WERI-Rb-1 (cell line): ENCODE measurements at regions not wholly inside any gene's neighbourhood (a gene's known extent, or its start where the extent isn't known, plus 50 kb on each side); places are given as distances from the start of the nearest gene placed in this dataset.
"Not testable (repeated sequence)": the region's sequence is repeated elsewhere in the genome, so short reads cannot be mapped to it uniquely, and the experiment has no call there.

Experiments
- DNase-seq: peaks from one replicate; pipeline ENCODE4 v3.0.0-alpha.2; 2020
- H3K27ac ChIP-seq: fragments of 250-450 bp; sonication (Bioruptor Pico); 2 replicates; pipeline ENCODE4 v1.5.1; 2020; ENCODE audit warnings: mild to moderate bottlenecking, moderate library complexity
- H3K27me3 ChIP-seq: fragments of 250-450 bp; sonication (Bioruptor Pico); 2 replicates; pipeline ENCODE4 v1.5.1; 2021; ENCODE audit warnings: mild to moderate bottlenecking, low read depth, moderate library complexity; ENCODE audit not compliant: insufficient read depth, severe bottlenecking
- H3K36me3 ChIP-seq: fragments of 250-450 bp; sonication (Bioruptor Pico); 2 replicates; pipeline ENCODE4 v1.5.1; 2020; ENCODE audit warnings: mild to moderate bottlenecking, moderate library complexity
- H3K4me3 ChIP-seq: 2 replicates; pipeline ENCODE4 v1.5.1; 2011; ENCODE audit warnings: low read depth, mild to moderate bottlenecking, control low read depth, low read length
- H3K9me3 ChIP-seq: fragments of 250-450 bp; sonication (Bioruptor Pico); 2 replicates; pipeline ENCODE4 v1.5.1; 2021; ENCODE audit warnings: mild to moderate bottlenecking, moderate library complexity; ENCODE audit not compliant: severe bottlenecking
- TF ChIP-seq, protein P1 (sequence below): IDR thresholded peaks from 2 replicates; pipeline ENCODE4 v1.5.1; 2011; ENCODE audit warnings: low read depth, mild to moderate bottlenecking, control low read depth, inconsistent platforms, low read length

DNA sequence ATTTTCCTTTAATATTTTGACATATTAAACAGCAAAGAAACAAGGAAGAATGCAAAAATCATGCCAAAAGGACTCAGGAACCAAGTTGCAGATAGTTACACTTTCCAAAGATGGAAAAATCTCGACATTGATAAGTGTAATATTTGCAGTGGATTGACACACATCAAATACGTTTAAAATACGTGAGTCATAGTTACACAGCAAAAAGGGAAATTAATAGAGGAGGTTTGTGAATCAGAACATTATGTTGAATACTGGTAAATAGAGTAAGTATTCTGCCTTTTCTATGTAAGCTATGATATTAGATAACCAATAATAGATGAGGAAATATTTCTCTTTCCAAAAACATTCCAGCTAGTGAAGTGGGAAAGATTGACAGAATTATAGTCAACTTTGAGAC is 1761.3 kb upstream of the IGFBP7 start:
- Histone ChIP-seq H3K27me3 (no peaks in the 10 kb centered on the region), H3K4me3 (no peak overlapping the region), H3K36me3 (no peaks in the 10 kb centered on the region), H3K27ac (no peak overlapping the region), H3K9me3 (no peaks in the 10 kb centered on the region)
- TF ChIP-seq, protein P1, sequence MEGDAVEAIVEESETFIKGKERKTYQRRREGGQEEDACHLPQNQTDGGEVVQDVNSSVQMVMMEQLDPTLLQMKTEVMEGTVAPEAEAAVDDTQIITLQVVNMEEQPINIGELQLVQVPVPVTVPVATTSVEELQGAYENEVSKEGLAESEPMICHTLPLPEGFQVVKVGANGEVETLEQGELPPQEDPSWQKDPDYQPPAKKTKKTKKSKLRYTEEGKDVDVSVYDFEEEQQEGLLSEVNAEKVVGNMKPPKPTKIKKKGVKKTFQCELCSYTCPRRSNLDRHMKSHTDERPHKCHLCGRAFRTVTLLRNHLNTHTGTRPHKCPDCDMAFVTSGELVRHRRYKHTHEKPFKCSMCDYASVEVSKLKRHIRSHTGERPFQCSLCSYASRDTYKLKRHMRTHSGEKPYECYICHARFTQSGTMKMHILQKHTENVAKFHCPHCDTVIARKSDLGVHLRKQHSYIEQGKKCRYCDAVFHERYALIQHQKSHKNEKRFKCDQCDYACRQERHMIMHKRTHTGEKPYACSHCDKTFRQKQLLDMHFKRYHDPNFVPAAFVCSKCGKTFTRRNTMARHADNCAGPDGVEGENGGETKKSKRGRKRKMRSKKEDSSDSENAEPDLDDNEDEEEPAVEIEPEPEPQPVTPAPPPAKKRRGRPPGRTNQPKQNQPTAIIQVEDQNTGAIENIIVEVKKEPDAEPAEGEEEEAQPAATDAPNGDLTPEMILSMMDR: no peak
- DNase-seq: no peak

DNA sequence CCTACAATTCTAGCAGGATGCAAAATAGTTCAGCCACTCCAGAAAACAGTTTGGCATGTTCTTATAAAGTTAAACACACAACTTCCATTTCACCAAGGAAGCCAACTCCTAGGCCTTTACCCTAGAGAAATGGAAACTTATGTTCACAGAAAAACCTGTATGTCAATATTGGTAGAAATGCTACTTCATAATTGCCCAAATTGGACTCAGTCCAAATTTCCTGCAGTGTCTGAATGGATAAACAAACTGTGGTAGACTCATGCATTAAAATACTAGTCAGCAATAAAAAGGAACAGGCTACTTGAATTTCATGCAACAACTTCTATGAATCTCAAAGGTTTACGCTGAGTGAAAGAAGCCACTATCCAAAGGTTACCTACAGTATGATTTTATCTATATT is 1738.8 kb upstream of the IGFBP7 start:
- H3K4me3 ChIP-seq: no peak overlapping the region
- H3K9me3 ChIP-seq: no peaks in the 10 kb centered on the region
- no peak overlapping the region for H3K27ac ChIP-seq
- TF ChIP-seq, protein P1: no peak
- no peaks in the 10 kb centered on the region for H3K36me3 ChIP-seq
- no peak for DNase-seq
- H3K27me3 ChIP-seq: no peaks in the 10 kb centered on the region

DNA sequence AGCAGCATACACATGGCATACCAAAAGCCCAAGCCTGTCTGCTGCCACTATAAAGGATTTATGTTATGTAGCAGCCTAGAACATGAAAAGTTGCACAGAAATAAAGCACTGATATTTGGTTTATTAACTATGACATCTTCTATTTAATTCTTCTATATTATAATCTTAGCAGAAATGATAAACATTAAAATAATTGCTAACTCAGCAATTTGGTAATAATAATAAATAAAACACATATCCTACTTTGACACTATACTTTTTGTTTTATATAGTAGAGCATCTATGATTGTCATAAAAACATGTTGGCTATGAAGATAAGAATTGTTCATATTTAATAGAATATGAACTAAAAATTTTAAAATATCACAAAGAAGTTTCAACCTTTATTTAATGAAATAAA is 1733.3 kb upstream of the IGFBP7 start:
- H3K36me3 ChIP-seq: no peaks in the 10 kb centered on the region
- DNase-seq: no peak
- no peaks in the 10 kb centered on the region for H3K9me3 ChIP-seq
- H3K27ac ChIP-seq: no peak overlapping the region
- TF ChIP-seq, protein P1: no peak
- H3K4me3 ChIP-seq: no peak overlapping the region
- H3K27me3 ChIP-seq: no peaks in the 10 kb centered on the region

DNA sequence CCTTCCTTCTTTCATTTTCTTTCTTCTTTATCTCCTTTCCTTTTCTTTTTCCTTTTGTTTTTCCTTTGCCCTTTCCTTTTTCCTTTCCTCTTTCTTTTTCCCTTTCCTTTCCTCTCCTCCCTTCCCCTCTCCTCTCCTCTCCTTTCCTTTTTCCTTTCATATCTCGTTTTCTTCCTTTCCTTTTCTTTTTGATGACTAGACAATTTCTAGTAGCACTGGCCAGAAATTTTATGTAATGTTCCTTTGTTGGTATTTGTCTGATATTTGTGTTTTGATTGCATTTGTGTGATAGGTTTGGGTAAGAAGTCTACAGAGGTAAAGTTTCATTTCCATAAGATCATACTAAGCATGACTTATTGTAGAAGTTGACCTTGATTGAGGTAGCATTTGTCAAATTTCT is 1722.9 kb upstream of the IGFBP7 start:
- TF ChIP-seq, protein P1: no peak
- DNase-seq: no peak
- Histone ChIP-seq H3K4me3 (no peak overlapping the region), H3K36me3 (no peaks in the 10 kb centered on the region), H3K27me3 (no peaks in the 10 kb centered on the region), H3K27ac (no peak overlapping the region), H3K9me3 (no peaks in the 10 kb centered on the region)

DNA sequence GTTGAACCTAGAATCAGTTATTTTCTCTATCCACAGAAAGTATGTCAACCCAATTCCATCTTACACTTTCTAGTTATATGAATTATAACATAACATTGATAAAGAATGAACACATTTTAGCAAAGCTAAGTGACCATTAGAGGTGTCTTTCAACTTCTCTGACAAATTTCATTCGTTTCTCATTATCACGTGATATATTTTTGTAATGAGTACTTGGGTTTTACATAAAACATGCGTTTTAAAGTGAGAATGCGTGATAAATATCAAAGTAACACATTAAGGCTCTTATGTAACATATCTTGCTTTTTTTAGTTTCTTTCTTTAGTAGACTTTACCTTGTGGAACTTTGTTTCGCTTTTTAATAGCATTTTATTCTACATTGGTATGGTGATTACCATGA is 1715.1 kb upstream of the IGFBP7 start:
- no peak overlapping the region for H3K27ac ChIP-seq

DNA sequence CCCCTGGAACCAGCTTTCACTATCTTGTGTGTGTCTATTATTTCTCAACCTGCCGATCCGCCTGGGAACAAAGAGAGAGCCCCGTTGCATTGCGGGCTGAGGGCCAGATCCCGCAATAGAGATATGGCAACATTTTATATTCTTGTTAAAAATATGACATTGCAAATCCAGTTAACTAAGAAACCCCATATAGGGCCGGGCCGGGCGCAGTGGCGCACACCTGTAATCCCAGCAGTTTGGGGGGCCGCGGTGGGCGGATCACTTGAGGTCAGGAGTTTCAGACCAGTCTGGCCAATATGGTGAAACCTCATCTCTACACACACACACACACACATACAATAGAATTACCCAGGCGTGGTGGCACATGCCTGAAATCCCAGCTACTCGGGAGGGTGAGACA is 1708.4 kb upstream of the IGFBP7 start:
- DNase-seq, H3K4me3 ChIP-seq, H3K36me3 ChIP-seq, H3K27ac ChIP-seq, H3K27me3 ChIP-seq, H3K9me3 ChIP-seq: not testable (repeated sequence)

More for the DNA sequence above, 1715.1 kb upstream of the IGFBP7 start:
- DNase-seq: no peak
- Histone ChIP-seq H3K36me3 (no peaks in the 10 kb centered on the region), H3K4me3 (no peak overlapping the region), H3K27me3 (no peaks in the 10 kb centered on the region), H3K9me3 (no peaks in the 10 kb centered on the region)
- TF ChIP-seq, protein P1: no peak
